Activated CD8-positive, alpha-beta memory T cell treated with anti-CD3 and anti-CD28 coated beads for 4 hours (primary cell): ENCODE measurements at regions not wholly inside any gene's neighbourhood (a gene's known extent, or its start where the extent isn't known, plus 50 kb on each side); places are given as distances from the start of the nearest gene placed in this dataset.
"Not testable (repeated sequence)": the region's sequence is repeated elsewhere in the genome, so short reads cannot be mapped to it uniquely, and the experiment has no call there.

ENCODE experiments used
- DNase-seq, 2 donors: peaks; one replicate each; pipeline ENCODE4 v3.0.0-alpha.2; 2020; ENCODE audit warnings: low read depth in 2 of 2

GRCh38 chr16:16618963-16619465 lies 240.1 kb downstream of the NPIPA7 start:
- not testable (repeated sequence) for DNase-seq

GRCh38 chr16:16624367-16624766 lies 245.4 kb downstream of the NPIPA7 start:
- not testable (repeated sequence) for DNase-seq

GRCh38 chr16:16625140-16625539 lies 246.2 kb downstream of the NPIPA7 start:
- DNase-seq: not testable (repeated sequence)

- DNase-seq: not testable (repeated sequence)
These were observed 248.9 kb downstream of the NPIPA7 start for GRCh38 chr16:16627865-16628264.

GRCh38 chr16:16638231-16638630 lies 259.3 kb downstream of the NPIPA7 start:
- not testable (repeated sequence) for DNase-seq

GRCh38 chr16:16638714-16639113 lies 259.8 kb downstream of the NPIPA7 start:
- not testable (repeated sequence) for DNase-seq

GRCh38 chr16:16643828-16644227 lies 264.9 kb downstream of the NPIPA7 start:
- DNase-seq: not testable (repeated sequence)

- not testable (repeated sequence) for DNase-seq
These were observed 269.1 kb downstream of the NPIPA7 start for GRCh38 chr16:16648002-16648401.

DNA sequence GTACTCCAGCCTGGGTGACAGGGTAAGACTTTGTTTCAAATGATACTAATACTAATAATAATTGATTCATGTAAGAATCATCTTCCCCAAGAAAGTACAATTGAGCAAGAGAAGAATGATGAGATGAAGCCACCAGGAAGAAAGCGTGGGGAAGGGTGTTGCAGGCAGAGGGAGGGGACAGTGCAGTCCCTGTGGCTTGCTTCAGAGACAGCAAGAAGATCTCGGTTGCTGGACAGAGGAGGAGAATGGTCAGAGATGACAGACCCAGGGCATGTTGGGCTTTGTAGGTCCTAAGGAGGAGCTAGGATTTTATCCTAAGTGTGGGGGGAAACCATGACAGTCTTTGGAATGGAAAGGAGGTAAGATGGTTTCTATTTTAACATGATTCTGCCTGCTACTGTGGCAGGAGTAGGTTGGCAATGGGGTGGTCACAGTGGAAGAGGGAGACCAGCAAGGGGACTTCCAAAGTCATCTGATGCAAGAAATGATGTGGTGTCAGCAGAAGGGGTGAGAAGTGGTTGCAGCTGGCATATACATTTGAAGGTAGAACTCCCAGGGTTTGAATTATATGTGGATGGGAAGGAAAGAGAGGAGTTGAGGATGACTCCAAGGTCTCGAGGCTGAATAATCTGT lies 293.4 kb downstream of the NPIPA7 start:
- not testable (repeated sequence) for DNase-seq

DNA sequence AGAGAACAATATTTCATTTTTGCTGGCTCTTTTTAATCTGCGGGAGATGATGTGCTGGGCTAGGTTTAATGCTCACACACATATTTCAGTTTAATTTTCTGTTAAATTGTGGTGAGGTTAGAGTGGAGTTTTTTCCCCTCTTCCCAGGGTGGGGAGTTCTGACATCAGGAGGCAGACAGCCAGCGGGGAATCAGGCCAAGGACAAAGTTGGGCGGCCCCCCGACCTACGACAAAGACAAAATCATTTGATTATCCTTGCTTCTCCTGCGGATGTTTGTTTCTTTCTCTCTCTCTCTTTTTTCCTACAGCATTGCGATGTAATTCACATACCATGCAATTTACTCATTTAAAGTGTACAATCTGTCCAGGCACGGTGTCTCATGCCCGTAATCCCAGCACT lies 295.9 kb downstream of the NPIPA7 start:
- DNase-seq: not testable (repeated sequence)

DNA sequence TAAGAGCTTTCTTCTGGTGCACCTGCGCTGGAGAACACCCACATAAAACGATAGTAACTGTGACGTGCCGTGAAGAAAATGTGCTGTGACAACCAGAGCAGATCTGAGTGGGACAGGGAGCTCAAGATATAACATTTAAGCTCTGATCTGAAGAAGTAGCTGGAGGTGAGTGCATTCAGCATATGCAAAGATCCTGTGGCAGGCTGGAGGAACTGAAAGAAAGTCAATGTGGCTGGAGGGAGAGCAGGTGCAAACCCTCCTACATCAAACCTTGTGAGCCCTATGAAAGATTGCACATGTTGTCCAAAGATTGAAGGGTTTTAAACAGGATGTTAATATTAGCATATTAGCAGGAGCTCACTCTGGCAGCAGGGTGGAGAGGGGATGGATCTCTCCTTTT lies 342.9 kb downstream of the NPIPA7 start:
- DNase-seq: not testable (repeated sequence)

- not testable (repeated sequence) for DNase-seq
These were observed 343.7 kb downstream of the NPIPA7 start for GRCh38 chr16:16722666-16723065.

DNA sequence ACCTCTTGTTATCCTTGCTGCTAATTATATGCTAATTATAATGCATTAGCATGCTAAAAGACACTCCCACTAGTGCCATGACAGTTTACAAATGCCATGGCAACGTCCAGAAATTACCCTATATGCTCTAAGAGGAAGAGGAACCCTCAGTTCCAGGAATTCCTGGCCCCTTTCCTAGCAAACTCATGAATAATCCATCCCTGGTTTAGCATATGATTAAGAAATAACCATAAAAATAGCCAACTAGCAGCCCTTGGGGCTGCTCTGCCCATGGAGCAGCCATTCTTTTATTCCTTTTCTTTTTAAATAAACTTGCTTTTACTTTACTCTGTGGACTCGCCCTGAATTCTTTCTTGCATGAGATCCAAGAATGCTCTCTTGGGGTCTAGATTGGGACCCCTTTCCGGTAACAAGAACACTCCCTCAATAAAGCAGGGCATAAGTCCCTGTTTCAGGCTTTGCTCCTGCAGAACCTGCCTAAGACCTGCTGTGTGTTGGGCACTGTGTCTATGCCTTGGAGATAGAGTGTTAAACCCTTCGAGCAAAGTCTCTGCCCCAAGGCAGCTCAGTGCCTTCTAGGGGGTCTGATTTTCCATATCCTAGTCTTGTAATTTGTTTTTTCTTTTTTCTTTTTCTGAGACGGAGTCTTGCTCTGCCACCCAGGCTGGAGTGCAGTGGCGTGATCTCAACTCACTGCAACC lies 345.0 kb downstream of the NPIPA7 start:
- DNase-seq: not testable (repeated sequence)

DNA sequence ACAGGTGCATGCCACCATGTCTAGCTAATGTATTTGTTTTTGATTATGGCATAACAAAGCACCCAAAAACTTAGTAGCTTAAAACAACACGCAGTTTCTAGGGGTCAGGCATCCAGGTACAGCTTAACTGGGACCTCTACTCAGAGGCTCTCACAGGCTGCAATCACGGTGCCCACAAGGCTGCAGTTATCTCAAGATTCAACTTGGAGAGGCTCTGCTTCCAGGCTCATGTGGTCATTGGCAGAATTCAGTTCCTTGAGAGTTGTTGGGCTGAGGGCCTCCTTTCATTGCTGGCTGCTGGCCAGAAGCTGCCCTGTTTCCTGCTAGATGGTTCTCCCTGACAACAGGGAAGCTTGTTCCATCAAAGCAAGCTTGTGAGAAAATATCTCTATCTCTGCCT lies 348.1 kb downstream of the NPIPA7 start:
- DNase-seq: not testable (repeated sequence)

DNA sequence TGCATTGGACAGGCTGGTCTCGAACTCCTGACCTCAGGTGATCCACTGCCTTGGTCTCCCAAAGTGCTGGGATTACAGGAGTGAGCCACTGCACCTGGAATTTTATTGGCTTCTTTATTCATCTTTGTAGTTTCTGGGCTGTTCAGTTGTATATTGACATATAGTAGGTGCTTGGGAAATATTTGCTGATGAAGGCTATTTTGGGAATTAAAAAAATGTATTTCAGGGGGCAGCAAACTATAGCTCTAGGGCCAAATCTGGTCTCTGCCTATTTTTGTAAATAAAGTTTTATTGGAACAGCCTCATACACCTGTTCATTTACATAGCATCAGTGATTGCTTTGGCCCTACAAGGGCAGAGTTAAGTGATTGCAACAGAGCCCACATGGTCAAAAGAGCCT lies 363.6 kb downstream of the NPIPA7 start:
- DNase-seq: not testable (repeated sequence)

DNA sequence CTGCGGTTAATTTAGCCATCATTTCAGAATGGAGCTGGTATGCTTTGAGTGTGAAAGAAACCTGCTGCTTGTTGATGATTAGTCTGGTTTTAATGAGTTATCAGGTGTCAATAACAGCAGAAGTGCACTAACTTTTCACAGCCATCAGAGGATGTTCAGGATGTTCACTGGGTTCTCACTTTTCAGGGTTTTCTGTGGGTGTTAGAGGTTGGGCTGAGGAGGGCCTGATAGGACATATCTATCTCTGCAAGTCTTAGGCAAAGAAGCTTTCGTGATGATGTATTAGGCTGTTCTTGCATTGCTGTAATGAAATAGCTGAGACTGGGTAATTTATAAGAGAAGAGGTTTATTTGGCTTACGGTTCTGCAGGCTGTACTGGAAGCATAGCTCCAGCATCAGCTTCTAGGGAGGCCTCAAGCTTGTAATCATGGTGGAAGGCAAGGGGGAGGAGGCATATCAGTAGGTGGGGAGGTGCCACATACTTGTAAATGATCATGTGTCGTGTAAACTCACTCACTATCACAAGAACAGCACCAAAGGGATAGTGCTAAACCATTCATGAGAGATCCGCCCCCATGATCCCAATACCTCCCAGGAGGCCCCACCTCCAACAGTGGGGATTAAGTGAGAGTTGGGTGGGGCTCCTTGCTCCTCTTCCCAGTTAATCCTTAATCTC lies 376.2 kb downstream of the NPIPA7 start:
- not testable (repeated sequence) for DNase-seq

DNA sequence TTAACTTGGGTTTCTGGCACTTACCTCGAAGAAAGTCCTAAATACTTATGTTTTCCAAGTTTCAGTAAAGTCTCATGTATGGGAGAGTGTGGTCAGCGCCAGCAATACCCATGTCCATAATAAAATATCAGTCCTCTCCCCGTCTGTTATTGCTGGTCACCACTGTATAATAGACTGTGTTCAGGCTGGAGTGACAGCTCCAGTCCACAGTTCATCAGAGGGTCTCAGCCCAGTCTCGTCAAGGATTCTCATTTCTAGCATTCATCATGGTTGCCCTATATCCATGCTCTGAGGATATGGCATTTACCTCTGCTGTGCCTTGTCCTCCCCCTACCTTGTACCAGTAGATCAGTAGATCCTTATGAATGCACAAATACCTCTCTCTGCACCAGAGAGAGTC lies 384.5 kb downstream of the NPIPA7 start:
- DNase-seq: no peak

GRCh38 chr16:16770717-16771116 lies 391.8 kb downstream of the NPIPA7 start:
- DNase-seq: not testable (repeated sequence)

GRCh38 chr16:16774389-16774788 lies 395.4 kb downstream of the NPIPA7 start:
- no peak for DNase-seq

DNA sequence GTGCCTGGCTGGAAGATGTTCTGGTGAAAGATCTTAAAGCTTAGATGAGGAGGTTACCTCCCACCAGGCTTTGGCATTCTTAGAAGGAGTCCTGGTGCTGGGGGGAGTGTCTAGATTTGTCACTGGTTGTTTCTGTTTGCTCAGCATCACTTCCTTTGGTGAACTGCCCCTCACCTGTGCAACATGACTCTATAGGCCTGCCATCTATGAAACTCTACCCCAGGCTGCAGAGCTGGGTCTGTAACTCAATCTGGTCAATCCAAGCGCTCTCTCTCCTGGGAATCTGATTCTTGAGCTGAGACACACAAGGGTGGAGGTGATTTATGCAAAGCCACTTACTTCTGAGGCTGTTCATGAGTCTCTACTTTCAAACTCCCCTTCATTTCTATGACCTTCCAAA lies 399.4 kb downstream of the NPIPA7 start:
- no peak for DNase-seq

DNA sequence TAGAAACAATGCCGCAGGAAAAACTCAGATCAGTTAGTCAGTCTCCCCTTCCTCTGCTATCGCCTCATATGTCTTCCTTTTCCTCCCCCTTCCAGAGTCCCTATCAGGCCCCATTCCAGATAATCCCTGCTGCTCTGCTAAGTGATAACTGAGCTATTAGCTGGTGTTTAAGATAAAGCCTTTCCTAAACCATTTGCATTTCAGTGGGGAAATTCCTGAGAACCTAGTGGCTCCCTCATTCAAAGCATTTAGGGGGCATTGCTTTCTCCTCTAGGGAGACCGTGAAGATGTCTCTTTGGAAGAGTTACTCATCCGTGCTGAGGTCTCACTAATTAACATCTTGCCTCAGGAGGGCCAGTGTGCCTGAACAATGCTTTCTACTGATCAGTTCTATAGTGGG lies 401.6 kb downstream of the NPIPA7 start:
- DNase-seq: no peak

DNA sequence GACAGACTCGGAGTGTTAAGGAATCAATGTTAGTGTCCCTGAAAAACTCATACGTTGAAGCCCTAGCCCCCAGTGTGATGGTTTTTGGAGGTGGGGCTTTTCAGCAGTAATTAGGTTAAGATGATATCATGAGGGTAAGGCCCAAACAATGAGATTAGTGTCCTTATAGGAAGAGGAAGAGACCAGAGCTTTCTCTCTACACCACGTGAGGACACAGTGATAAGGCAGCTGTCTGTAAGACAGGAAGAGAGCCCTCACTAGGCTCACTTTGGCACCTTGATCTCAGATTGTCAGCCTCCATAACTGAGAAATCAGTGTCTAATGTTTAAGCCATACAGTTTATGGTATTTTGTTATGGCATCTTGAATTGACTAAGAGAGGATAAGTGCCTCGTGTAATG lies 403.2 kb downstream of the NPIPA7 start:
- no peak for DNase-seq

DNA sequence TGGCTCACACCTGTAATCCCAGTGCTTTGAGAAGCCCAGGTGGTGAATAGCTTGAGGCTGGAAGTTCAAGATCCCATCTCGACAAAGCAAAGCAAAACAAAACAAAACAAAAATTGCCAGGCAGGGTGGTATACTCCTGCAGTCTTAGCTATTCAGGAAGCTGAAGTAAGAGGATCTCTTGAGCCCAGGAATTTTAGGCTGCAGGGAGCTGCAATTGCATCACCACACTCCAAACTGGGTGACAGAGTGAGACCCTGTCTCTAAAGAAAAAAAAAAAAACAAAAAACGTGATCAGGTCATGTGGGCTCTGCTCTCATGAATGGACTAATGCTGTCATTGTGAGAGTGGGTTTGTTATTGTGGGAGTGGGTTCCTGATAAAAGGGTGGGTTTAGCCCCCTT lies 409.1 kb downstream of the NPIPA7 start:
- no peak for DNase-seq
